ENCODE measurements at regions not wholly inside any gene's neighbourhood (a gene's known extent, or its start where the extent isn't known, plus 50 kb on each side); places are given as distances from the start of the nearest gene placed in this dataset.

DNA sequence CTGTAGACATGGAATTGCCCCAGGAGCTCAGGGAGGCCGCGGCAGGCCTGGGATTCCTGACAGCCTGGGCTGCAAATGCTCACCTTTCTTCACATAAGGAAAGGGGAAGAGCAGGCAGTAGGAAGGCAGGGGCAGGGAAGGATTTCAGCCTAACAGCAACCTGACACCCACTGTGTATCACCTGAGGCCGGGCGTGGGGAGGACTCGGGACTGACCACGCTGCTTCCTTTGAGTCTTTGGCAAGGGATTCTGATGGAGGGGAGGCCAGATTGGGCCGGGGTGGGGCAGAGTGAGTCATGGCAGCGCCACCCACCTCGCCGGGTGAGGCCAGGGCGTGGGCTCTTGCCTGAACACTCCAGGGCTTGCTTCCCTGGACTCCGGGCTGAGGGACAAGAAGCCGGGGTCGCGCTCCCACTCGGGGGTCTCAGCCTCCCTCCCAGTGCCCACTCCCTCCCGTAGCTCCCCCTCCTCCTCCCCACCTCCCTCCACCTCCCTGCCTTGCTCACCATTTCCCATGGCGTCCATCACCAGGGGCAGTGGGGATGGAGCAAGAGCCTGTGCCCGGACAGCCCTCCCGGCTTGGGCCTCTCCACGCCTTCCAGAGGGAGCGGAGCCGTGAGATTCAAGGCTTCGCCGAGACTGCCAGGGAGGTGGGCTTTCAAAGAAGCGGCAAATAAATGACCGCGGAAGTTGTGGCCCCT lies 247.9 kb upstream of the RTL1 start:
- no peak for DNase-seq

DNA sequence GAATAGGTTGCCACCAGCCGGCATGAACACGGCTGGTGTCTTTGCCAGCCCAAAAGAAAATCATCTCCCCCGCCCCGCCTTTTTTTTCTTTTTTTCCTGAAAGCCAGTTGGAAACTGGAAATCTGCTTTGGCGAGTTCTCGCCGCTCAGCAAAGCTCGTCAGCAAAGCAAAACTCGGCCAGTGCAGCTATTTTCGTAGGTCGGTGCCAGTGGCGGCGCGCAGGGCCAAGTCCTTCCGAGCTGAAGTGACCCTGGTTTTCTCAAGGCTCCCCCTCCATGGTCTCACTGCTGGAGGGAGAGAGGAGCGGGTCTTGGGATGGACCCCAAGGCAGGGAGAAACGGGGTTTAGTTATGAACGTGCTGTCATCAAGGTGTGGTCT lies 248.4 kb upstream of the RTL1 start:
- DNase-seq: no peak

- no peak for DNase-seq
Measured at GRCh38 chr14:101152855-101153254, 249.3 kb upstream of the RTL1 start.

- DNase-seq: no peak
Measured at GRCh38 chr14:101153691-101154090, 250.2 kb upstream of the RTL1 start.

DNA sequence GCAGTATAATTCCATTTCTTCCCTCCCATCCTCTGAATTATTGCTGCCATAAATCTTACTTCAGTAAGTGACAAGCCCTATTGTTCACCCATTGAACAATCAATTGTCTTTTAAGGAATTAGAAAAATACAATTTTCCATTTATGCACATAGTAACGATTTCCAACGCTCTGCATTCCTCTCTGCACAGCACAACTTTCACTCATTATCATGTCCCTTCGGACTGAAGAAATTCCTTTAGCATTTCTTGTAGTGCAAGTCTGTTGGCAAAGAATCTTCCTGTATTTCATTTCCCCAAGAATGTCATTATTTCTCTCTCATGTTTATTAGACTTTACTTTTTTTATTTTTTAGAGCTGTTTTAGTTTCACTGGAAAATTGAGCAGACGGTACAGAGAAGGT lies 252.1 kb upstream of the RTL1 start:
- DNase-seq: no peak

- no peak for DNase-seq
Measured at GRCh38 chr14:101167428-101167827, 263.9 kb upstream of the RTL1 start.

- no peak for DNase-seq
Measured at GRCh38 chr14:101169267-101169666, 265.7 kb upstream of the RTL1 start.

DNA sequence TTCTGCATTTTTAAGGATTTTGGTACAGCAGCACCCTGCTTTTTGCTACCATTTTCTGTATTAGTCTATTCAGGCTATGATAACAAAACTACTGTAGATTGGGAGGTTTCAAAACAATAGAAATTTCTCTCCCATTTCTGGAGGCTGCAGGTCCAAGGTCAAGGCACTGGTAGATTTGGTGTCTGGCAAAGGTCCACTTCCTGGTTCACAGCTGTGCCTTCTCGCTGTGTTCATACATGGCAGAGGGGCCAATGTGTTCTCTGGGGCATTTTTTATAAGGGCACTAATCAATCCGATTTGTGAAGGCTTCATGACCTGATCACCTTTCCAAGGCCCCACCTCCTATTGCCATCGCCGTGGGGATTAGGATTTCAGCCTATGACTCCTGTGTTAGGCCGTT lies 268.1 kb upstream of the RTL1 start:
- DNase-seq: no peak

GRCh38 chr14:101173698-101174521 lies 270.4 kb upstream of the RTL1 start:
- no peak for DNase-seq

GRCh38 chr14:101174522-101174838 lies 271.0 kb upstream of the RTL1 start:
- peak; percentile 85 for DNase-seq

DNA sequence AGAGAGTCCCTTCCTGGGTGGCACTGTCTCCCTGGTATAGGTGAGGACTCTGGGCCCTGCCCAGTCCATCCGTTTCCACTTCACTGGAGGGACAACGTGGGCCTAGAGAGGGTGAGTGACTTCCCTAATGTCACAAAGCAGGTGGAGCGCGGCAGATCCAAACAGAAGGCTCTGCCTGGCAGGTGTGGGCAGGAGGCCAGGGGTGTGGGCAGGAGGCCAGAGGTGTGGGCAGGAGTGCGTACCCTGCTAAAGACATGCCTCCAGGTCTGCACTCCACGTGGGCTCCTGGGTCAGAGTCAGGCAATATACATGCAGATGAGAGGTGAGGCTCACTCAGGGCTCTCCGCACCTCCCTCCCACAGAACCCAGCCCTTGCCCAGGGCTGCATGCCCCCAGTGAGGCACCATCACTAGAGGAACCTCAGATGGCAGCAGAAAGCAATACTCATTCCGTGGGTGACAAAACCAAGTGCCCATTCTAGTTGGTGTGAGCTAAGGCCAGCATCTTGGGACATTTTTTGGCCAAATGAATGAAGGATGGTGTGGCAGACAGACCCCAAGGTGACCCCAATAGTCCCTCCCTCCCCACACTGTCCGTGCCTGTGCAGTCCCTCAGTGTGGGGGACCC lies 271.6 kb upstream of the RTL1 start:
- DNase-seq: peak; percentile 87

DNA sequence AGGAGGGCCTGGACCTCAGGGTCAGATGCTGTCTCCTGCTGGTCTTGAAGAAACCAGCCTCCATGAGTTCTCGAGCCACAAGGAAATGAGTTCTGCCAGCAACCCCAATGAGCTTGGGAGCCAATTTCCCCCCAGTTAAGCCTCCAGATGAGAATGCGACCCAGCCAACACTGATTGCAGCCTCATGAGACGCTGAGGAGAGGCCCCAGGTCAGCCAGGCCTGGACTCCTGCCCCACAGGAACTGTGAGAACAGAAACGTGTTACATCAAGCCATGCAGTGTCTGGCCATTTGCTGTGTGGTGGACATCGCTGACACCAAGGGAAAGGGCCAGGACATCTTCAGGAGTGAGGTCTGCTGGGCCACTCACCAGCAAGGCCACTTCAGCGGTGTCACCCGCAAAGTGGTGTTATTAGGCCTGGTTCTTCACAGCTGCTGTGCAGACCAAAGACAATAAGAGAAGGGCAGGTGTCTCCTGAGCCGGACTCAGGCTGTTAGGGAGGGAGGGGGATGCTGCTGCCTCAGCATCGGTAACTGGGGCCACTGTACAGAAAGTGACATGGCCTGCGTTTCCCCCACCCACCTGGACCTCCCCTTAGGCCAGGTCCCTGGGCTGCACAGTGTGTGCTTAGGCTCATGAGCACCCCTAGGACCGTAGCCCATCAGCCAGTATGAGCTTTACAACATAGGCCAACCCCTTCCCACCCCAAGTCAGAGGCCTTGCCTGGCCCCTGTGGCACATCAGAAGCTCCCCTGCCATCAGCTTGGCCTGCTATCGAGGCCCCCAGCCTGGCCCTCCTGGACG lies 272.4 kb upstream of the RTL1 start:
- no peak for DNase-seq

DNA sequence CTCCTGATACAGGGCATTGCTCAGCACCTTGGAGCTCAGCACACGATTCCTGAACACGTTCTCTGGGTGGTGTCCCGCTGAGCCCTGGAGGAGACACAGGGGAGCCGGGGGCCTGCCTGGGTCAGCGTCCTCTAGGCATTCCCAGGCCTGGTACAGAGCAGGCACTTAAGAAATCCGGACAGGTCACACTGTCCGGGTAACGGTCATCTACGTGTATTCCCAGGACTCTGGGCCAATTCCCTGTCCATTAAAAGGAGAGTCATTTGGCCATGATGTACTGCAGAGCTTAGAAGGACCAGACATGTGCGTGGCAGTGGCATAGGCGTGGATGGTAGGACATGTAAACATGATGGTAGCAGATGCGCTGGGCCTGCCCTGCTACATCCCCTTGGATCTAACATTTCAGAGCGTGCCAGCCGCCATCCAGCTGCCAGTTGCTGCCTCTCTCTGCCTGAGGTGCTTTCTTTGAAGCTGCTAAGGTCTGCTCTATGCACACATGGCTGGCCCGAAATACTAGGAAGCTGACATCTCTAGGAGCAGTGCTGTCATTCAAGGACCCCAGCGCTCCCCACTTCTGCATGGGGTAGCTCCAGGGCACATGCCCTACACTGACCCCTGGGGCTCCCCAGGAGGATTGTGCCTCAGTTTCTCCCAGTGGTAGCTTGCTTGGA lies 273.1 kb upstream of the RTL1 start:
- no peak for DNase-seq

DNA sequence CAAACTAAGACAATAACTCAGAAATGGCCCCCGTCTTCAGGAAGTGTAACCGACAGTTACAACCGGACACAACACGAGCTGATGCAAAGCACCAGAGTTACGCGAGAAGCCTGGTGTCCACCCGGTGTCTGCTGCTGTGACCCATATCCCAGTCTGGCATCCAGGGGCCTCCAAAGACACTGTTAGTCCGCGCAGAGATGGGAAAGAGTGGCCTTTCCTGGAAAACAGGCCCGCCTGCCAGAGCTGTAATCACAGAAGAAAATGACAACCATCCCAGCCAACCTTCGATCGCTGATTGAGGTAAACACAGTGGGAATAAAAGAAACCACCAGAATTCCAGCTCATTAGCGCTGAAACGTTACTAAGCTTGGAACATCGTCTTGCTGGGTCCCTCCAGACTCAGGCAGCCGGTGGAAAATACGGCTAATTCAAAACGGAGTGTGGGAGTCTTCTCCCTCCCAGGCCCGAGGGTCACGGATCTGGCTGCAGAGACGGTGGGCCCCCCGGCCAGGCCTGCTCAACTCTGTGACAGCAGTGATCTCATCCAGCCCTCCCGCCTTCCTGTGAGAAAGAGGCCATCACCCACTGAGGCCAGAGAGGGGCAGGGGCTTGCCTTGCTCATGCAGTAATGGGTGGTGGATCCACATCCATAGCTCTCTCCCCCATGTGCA lies 273.9 kb upstream of the RTL1 start:
- DNase-seq: no peak

DNA sequence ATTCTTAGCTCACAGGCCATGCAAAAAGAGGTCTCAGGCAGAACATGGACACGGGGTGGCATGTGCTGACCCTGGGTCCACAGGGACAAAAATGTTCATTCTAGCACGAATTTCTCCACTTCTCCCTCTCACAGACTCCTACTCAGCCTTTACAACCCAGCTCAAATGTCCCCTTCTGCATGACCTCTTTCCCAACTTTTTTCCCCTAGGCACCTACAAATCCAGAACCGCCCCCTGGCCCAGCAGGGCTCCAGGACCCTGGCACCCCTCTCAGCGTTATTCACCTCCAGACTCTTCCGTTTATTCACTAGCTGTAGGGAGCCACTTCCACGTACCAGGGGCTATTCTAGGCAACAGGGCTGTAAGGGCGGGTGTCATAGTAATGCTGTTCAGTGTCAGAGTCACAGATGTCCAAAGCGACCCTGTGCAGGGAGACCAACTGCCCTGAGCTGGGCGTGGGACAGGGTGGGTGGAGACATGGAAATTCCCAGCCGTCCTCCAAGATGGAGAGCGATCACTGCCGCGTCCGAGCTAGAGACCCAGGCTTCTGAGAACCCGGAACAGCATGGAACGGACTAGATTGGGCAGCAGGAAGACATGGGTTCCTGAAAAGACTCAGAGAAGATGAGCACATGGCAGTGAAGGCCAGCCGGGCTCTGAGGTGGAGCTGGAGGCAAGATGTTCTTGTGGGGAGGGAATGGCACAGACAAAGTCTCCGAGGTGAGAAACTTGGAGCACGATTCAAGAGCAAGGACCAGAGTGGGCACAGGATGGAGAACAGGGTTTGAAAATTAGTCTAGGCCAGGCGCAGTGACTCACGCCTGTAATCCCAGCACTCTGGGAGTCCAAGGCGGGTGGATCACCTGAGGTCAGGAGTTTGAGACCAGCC lies 274.9 kb upstream of the RTL1 start:
- no peak for DNase-seq

- DNase-seq: no peak
Measured at GRCh38 chr14:101179691-101180211, 276.2 kb upstream of the RTL1 start.

DNA sequence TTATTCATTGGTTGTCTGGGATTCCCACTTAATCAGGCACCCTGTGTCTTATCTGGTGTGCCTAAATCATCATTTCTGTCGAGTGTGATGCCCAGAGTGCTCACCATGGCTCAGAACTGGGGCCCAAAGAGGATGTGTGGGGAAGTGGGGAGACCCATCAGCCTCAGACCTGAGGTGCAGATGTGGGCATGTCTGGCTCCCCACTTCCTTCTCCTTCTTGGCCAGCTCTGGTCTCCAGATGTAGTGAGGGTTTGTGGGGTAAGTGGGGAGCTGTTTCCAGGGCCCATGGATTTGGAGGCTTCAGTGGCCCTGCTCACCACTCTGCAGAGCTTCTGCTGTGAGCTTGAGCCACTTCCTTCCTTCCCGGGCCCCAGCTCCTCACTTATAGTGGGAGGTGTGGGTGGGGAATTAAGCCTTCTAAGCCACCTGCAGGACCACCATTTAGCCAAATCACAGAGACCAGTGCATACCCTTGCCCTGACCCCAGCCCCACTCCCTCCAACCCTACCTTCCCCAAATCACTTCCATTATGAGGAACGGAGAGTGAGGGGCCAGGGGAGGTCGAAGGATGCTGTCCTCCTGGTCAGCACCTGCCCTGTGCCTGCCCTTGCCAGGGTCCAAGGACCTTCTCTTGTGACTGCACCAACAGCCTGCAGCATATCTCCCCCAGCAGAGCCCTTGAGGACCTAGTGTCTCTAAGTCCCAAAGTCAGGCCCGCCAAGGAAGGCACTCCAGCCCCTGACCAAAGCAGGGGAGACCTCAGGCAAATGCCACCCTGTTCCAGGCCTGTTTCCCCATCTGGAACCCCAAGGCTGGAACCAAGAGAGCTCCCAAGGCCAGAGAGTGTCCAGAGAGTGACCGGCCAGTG lies 278.2 kb upstream of the RTL1 start:
- no peak for DNase-seq

DNA sequence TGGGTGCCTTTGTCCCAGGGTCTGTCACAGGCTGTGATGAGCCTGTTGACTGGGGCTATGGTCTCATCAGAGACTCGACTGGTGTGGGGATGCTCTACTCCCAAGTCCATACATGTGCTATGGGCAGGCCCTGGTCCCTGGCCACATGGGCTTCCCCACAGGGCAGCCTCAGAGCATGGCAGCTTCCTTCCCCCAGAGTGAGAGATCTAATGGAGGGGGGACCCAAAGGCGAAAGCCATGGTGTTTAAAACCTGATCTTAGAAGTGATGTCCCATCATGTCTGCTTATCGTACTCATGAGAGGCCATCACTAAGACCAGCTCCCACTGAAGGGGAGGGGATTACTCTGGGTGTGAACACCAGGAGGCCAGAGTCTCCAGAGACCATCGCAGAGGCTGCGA lies 279.0 kb upstream of the RTL1 start:
- DNase-seq: no peak

DNA sequence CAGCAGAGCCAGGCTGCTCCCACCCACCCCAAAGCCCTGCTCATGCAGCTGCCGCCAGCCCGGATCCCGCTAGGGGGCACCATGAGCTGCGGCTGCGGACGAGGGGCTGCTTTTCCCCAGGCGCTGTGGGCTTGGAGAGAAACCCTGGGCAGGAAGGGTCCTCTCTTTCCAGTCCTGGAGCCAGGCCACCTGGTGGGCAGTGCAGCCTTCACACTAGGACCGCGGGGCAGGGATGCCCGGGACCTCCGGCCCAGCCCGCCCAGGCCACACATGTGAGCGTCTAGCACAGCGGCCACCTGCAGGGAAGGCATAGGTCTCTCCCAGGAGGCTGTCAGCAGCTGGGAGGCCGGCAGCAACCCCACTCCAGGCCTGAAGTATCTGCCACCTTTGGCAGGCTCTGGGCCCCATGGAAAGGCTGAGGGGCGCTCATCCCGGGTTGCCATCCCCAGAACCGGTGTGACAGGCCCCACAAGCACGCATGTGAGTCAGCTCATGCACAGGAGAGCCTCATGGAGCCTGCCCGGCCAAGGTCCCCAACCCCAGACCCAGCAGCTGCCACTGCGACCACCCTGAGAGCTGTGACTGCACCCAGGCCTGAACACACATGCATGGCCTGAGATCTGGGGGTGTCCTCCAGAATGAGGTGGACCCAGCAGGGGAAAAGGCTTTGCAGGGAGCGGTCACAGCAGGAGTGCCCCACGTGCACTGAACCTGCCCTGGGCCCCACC lies 280.0 kb upstream of the RTL1 start:
- no peak for DNase-seq
